Thyroid gland (tissue), 4 donors: ENCODE measurements at regions not wholly inside any gene's neighbourhood (a gene's known extent, or its start where the extent isn't known, plus 50 kb on each side); places are given as distances from the start of the nearest gene placed in this dataset.

Experiments
- DNase-seq, 2 donors: peaks; one replicate each; pipeline ENCODE4 v3.0.0-alpha.2; 2019
- H3K27ac ChIP-seq, 3 donors: fragments of 200-600 bp; sonication (generic); 1 replicate in 2 of 3; 2 replicates in 1 of 3; pipeline ENCODE4 v1.5.1; 2016 to 2019; ENCODE audit warnings: mild to moderate bottlenecking in 1 of 3, moderate library complexity in 1 of 3
- H3K27me3 ChIP-seq: fragments of 200-600 bp; sonication (generic); one replicate; pipeline ENCODE4 v1.5.1; 2019
- H3K36me3 ChIP-seq, 2 donors: fragments of 200-600 bp; sonication (generic); one replicate each; pipeline ENCODE4 v1.5.1; 2016 to 2019
- H3K4me1 ChIP-seq, 2 donors: fragments of 200-600 bp; sonication (generic); one replicate each; pipeline ENCODE4 v1.5.1; 2017 to 2019
- H3K4me3 ChIP-seq, 3 donors: fragments of 200-600 bp; sonication (generic); replicated peaks in 1 of 3; 1 replicate in 2 of 3; 2 replicates in 1 of 3; pipeline ENCODE4 v1.5.1; 2016; ENCODE audit warnings: mild to moderate bottlenecking in 1 of 3
- H3K9me3 ChIP-seq: fragments of 200-600 bp; sonication (generic); one replicate; pipeline ENCODE4 v1.5.1; 2017
- POLR2A ChIP-seq, 2 donors: fragments of 450-650 bp; IDR thresholded peaks; one replicate each; pipeline ENCODE4 v1.6.1; 2017; ENCODE audit warnings: antibody characterized with exemption in 2 of 2, mild to moderate bottlenecking in 2 of 2, moderate library complexity in 1 of 2
- WGBS, 2 donors: methylation state at CpG; one replicate each; pipeline ENCODE4 v1.1.5; 2017; 5-methylcytosine and 5-hydroxymethylcytosine counted together
- intact Hi-C: fragments of 100-400 bp; cut with DNase I; formaldehyde crosslinking; loops from one replicate; pipeline ENCODE4 v1.15.1; 2023
- TF ChIP-seq, protein P1 (sequence below), 6 experiments: fragments of 200-600 bp in 3 of 6; fragments of 450-650 bp in 3 of 6; sonication (generic) in 3 of 6; IDR thresholded peaks; one replicate each; pipeline ENCODE4 v1.5.1; 2016 to 2019; ENCODE audit warnings: antibody characterized with exemption in 6 of 6, mild to moderate bottlenecking in 2 of 6, inconsistent platforms in 1 of 6, moderate library complexity in 1 of 6

DNA sequence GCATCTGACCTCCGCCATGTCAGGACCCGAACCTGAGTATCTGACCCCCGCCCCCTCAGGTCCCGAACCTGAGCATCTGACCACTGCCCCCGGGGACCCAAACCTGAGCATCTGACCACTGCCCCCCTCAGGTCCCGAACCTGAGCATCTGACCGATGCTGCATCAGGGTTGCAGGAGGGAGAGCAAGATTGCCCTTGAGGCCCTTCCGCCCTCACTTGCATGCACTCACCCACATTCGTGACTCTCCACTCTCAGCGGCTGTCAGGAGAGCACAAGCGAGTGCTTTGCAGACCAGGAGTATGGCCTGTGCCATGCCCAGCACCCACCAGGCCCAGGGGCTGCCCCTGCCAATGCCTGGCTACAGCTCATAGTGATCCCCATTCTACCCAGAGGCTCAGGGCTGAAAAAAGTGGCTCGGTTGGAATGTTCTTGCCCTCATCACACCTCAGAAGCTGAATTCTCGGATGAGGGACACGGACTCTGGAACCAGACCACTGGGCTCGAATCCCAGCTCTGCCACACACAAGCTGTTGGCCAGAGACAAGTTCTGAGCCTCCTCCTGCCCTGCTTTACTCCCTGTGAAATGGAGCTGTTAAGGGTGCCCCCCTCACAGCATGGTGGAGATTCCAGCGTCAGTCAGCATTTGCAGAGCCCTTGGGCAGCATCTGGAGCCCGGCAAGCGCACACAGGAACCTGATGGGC, 82.1 kb downstream of the DLL1 start:
- Histone ChIP-seq H3K27ac (no peak overlapping the region), H3K4me1 (no peaks in the 10 kb centered on the region), H3K36me3 (no peaks in the 10 kb centered on the region), H3K4me3 (no peak overlapping the region), H3K27me3 (no peaks in the 10 kb centered on the region), H3K9me3 (no peaks in the 10 kb centered on the region)
- intact Hi-C loops = no loop called here
- 89 to 91% methylated on average over 10 to 18 of the region's 18 CpGs for WGBS, 2 donors
- TF ChIP-seq POLR2A (IDR thresholded peaks at IDR 0.05) = no peak
- TF ChIP-seq, protein P1, sequence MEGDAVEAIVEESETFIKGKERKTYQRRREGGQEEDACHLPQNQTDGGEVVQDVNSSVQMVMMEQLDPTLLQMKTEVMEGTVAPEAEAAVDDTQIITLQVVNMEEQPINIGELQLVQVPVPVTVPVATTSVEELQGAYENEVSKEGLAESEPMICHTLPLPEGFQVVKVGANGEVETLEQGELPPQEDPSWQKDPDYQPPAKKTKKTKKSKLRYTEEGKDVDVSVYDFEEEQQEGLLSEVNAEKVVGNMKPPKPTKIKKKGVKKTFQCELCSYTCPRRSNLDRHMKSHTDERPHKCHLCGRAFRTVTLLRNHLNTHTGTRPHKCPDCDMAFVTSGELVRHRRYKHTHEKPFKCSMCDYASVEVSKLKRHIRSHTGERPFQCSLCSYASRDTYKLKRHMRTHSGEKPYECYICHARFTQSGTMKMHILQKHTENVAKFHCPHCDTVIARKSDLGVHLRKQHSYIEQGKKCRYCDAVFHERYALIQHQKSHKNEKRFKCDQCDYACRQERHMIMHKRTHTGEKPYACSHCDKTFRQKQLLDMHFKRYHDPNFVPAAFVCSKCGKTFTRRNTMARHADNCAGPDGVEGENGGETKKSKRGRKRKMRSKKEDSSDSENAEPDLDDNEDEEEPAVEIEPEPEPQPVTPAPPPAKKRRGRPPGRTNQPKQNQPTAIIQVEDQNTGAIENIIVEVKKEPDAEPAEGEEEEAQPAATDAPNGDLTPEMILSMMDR (IDR thresholded peaks at IDR 0.05) = no peak
- no peak for DNase-seq

DNA sequence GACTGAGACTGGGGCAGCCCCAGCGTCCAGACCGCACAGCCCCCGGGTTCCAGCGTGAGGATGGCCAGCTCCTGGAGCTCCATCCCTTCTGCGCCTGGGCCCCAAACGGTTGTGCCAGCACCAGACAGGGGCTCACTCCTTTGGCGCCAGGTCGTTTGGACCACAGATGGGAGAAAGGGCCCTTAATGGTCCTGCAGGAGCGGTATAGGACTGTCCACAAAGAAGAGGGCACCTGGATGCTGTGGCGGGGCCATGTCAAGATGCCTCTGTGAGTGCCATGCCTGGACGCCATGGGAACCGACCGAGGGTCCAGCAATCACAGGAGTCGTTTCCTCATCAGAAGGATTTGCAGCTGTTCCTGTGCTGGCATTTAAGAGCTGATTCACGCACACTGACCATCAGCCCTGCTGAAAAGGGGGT, 82.7 kb downstream of the DLL1 start:
- 91 to 94% methylated on average over 6 to 15 of the region's 15 CpGs for whole genome bisulfite sequencing, 2 donors
- intact Hi-C loops = no loop called here
- H3K27me3 ChIP-seq = no peaks in the 10 kb centered on the region
- no peaks in the 10 kb centered on the region for H3K4me1 ChIP-seq
- no peak overlapping the region for H3K27ac ChIP-seq
- H3K9me3 ChIP-seq = no peaks in the 10 kb centered on the region
- TF ChIP-seq, protein P1 (IDR thresholded peaks at IDR 0.05) = no peak
- TF ChIP-seq POLR2A (IDR thresholded peaks at IDR 0.05) = no peak
- no peak for DNase-seq
- H3K36me3 ChIP-seq = no peaks in the 10 kb centered on the region
- no peak overlapping the region for H3K4me3 ChIP-seq

DNA sequence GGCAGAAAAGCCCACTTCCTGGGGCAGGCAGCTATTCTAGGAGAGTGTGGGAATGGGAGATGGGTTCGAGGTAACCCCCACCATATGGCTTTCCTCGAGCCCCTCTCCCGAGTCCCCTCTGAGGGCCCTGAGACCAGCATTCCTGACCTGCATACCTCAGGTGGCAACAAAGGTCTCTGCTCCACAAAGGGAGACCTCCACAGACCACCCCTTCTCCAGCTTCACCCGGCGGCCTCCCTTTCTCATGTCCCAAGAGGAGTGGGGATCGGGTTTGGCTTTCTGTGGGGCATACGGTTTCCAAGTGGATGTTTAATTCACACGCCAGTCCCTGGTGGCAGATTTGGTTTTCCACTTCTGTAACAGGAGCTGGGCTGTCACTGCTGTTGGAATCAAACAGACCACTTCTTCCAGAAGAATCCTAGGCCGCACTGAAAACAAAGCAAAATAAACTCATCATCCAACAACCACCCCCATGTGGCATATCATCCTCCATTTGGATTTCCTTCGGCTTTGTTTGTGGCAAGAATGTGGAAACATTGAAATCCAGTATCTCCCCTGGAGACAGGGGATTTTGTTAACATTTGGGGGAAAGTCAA, 83.2 kb downstream of the DLL1 start:
- intact Hi-C loops = no loop called here
- TF ChIP-seq POLR2A (IDR thresholded peaks at IDR 0.05) = no peak
- TF ChIP-seq, protein P1 (IDR thresholded peaks at IDR 0.05) = no peak
- Histone ChIP-seq H3K9me3 (no peaks in the 10 kb centered on the region), H3K27ac (no peak overlapping the region), H3K4me3 (no peak overlapping the region), H3K36me3 (no peaks in the 10 kb centered on the region), H3K27me3 (no peaks in the 10 kb centered on the region), H3K4me1 (no peaks in the 10 kb centered on the region)
- DNase-seq = no peak
- WGBS, 2 donors = 70 to 80% methylated on average over 10 of the region's 10 CpGs

DNA sequence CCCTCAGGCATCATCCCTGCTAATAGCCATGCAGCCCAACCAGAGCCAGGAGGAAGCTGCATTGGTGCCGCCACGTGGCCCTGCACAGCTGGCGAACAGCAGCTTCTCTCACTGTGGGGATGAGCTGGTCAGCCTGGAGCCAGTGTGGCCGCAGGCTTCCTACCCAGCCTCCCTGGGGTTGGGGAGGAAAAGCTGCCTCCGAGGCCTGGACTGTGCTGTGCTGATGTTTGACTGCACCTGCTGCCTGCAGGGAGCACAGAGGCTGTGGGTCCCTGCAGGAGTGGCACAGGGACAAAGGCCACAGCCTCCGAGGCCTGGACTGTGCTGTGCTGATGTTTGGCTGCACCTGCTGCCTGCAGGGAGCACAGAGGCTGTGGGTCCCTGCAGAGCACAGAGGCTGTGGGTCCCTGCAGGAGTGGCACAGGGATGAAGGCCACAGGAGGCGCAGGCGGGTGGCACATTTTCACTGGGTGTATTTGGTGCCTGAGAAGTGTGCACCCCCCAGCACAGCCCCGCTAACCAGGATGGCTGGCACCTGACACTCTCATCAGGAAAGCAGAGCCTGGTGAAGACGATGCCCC, 83.9 kb downstream of the DLL1 start:
- WGBS, 2 donors = 40 to 92% methylated on average over 1 to 10 of the region's 10 CpGs
- H3K27ac ChIP-seq = no peak overlapping the region
- intact Hi-C loops = no loop called here
- no peaks in the 10 kb centered on the region for H3K9me3 ChIP-seq
- no peak for DNase-seq
- H3K4me3 ChIP-seq = no peak overlapping the region
- H3K36me3 ChIP-seq = no peaks in the 10 kb centered on the region
- no peaks in the 10 kb centered on the region for H3K4me1 ChIP-seq
- no peaks in the 10 kb centered on the region for H3K27me3 ChIP-seq
- TF ChIP-seq POLR2A (IDR thresholded peaks at IDR 0.05) = no peak
- TF ChIP-seq, protein P1 (IDR thresholded peaks at IDR 0.05) = no peak

DNA sequence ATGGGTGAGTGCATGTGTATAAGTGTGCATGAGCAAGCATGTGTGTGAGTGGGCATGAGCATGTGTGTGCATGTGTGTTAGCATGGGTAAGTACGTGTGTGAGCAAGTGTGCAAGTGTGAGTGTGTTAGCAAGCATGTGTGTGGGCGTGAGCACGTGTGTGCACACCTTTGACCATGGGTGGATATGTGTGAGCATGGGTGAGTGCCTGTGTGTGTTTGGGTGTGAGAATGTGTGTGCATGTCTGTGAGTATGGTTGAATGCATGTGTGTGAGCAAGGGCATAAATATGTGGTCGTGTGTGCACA, 84.6 kb downstream of the DLL1 start:
- intact Hi-C loops = no loop called here
- TF ChIP-seq POLR2A (IDR thresholded peaks at IDR 0.05) = no peak
- TF ChIP-seq, protein P1 (IDR thresholded peaks at IDR 0.05) = no peak

More for the DNA sequence above, 84.6 kb downstream of the DLL1 start:
- H3K27ac ChIP-seq = no peak overlapping the region
- no peak for DNase-seq
- H3K36me3 ChIP-seq = no peaks in the 10 kb centered on the region
- no peaks in the 10 kb centered on the region for H3K9me3 ChIP-seq
- WGBS, 2 donors = 80 to 85% methylated on average over 4 of the region's 4 CpGs
- no peak overlapping the region for H3K4me3 ChIP-seq
- H3K4me1 ChIP-seq = no peaks in the 10 kb centered on the region
- H3K27me3 ChIP-seq = no peaks in the 10 kb centered on the region
